Esophagus squamous epithelium (tissue), 5 donors: ENCODE measurements at regions not wholly inside any gene's neighbourhood (a gene's known extent, or its start where the extent isn't known, plus 50 kb on each side); places are given as distances from the start of the nearest gene placed in this dataset.

Source experiments
- DNase-seq: peaks from one replicate; lab custom pipeline; 2025; lab: John Stamatoyannopoulos, UW
- H3K27ac ChIP-seq, 4 donors: fragments of 200-600 bp; sonication (generic); one replicate each; pipeline ENCODE4 v1.5.1; 2016 to 2019; ENCODE audit warnings: mild to moderate bottlenecking in 1 of 4
- H3K27me3 ChIP-seq, 4 donors: fragments of 200-600 bp; sonication (generic); 1 replicate in 3 of 4; 2 replicates in 1 of 4; pipeline versions ENCODE4 v1.5.1 to v1.6.0; 2017 to 2021; ENCODE audit warnings: antibody characterized with exemption in 1 of 4
- H3K36me3 ChIP-seq, 3 donors: fragments of 200-600 bp; sonication (generic); one replicate each; pipeline ENCODE4 v1.5.1; 2016 to 2019
- H3K4me1 ChIP-seq, 3 donors: fragments of 200-600 bp; sonication (generic); one replicate each; pipeline ENCODE4 v1.5.1; 2017 to 2019
- H3K4me3 ChIP-seq, 4 donors: fragments of 200-600 bp; sonication (generic); 1 replicate in 3 of 4; 2 replicates in 1 of 4; pipeline ENCODE4 v1.5.1; 2016 to 2019; ENCODE audit warnings: mild to moderate bottlenecking in 2 of 4, moderate library complexity in 1 of 4
- H3K9me3 ChIP-seq, 3 donors: fragments of 200-600 bp; sonication (generic); one replicate each; pipeline ENCODE4 v1.5.1; 2016 to 2019
- POLR2A ChIP-seq, 4 donors: fragments of 450-650 bp; IDR thresholded peaks; one replicate each; pipeline ENCODE4 v1.6.1; 2017; ENCODE audit warnings: antibody characterized with exemption in 4 of 4, mild to moderate bottlenecking in 4 of 4, moderate library complexity in 3 of 4
- WGBS, 2 donors: methylation state at CpG; one replicate each; pipeline ENCODE4 v1.1.5; 2018; 5-methylcytosine and 5-hydroxymethylcytosine counted together
- intact Hi-C: fragments of 100-400 bp; cut with DNase I; formaldehyde crosslinking; loops from one replicate; pipeline ENCODE4 v1.15.0; 2022
- TF ChIP-seq, protein P1 (sequence below), 6 experiments: fragments of 450-650 bp in 4 of 6; fragments of 200-600 bp in 2 of 6; sonication (generic) in 2 of 6; IDR thresholded peaks; one replicate each; pipeline ENCODE4 v1.5.1; 2016 to 2019; ENCODE audit warnings: antibody characterized with exemption in 6 of 6, mild to moderate bottlenecking in 4 of 6, moderate library complexity in 4 of 6
- donor health status: DM: yes; HTN: yes; CAD: no.

DNA sequence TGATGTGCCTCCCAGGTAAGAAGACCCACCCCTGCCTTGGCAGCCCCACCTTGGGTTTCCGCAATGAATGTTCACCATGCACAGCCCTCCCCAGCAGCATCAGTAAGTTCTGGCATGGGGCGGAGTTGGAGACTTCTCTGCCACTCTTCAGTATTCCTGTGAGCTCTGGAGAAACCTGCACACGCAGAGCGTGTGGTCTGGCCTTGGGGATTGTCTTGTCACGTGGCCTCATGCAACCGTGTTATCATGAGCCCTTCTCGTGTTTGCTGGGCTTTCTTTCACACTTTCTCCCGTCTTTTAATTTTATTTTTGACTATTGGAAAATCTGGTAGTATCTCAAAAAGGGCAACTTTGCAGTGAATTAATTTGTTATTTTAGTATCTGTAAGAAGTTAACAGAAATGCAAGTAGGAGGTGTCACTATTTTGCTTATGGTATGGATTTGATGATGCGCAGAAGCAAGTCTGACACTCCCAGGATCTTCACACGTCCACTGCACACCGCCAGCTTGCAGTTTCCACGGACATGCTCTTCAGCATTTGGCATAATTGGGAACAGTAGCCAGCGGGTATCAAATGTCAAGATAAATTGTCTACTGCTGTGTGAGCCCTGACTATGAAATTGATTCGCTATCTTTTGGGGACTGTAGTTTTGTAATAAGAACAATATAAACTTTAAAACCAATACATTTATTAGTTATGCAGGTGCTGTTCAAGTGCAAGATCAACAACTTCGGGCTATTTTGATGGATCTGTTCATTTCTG is 463.5 kb downstream of the QKI start:
- 87 to 93% methylated on average over 15 of the region's 15 CpGs for WGBS, 2 donors

GRCh38 chr6:163876391-163876790 is 461.9 kb downstream of the QKI start:
- no peaks in the 10 kb centered on the region for H3K4me1 ChIP-seq
- H3K27ac ChIP-seq: no peak overlapping the region
- 55 to 58% methylated on average over 2 to 3 of the region's 3 CpGs for WGBS, 2 donors
- no peak for TF ChIP-seq POLR2A (IDR thresholded peaks at IDR 0.05)
- TF ChIP-seq, protein P1, sequence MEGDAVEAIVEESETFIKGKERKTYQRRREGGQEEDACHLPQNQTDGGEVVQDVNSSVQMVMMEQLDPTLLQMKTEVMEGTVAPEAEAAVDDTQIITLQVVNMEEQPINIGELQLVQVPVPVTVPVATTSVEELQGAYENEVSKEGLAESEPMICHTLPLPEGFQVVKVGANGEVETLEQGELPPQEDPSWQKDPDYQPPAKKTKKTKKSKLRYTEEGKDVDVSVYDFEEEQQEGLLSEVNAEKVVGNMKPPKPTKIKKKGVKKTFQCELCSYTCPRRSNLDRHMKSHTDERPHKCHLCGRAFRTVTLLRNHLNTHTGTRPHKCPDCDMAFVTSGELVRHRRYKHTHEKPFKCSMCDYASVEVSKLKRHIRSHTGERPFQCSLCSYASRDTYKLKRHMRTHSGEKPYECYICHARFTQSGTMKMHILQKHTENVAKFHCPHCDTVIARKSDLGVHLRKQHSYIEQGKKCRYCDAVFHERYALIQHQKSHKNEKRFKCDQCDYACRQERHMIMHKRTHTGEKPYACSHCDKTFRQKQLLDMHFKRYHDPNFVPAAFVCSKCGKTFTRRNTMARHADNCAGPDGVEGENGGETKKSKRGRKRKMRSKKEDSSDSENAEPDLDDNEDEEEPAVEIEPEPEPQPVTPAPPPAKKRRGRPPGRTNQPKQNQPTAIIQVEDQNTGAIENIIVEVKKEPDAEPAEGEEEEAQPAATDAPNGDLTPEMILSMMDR (IDR thresholded peaks at IDR 0.05): no peak
- DNase-seq: no peak
- H3K9me3 ChIP-seq: no peaks in the 10 kb centered on the region
- no peaks in the 10 kb centered on the region for H3K27me3 ChIP-seq
- H3K36me3 ChIP-seq: no peaks in the 10 kb centered on the region
- H3K4me3 ChIP-seq: no peak overlapping the region
- intact Hi-C loops: no loop called here

More for the DNA sequence above, 463.5 kb downstream of the QKI start:
- Histone ChIP-seq H3K27ac (no peak overlapping the region), H3K36me3 (no peaks in the 10 kb centered on the region), H3K9me3 (no peaks in the 10 kb centered on the region), H3K27me3 (no peaks in the 10 kb centered on the region), H3K4me3 (no peak overlapping the region), H3K4me1 (no peaks in the 10 kb centered on the region)
- intact Hi-C loops: no loop called here
- TF ChIP-seq POLR2A (IDR thresholded peaks at IDR 0.05): no peak
- TF ChIP-seq, protein P1 (IDR thresholded peaks at IDR 0.05): no peak
- no peak for DNase-seq

DNA sequence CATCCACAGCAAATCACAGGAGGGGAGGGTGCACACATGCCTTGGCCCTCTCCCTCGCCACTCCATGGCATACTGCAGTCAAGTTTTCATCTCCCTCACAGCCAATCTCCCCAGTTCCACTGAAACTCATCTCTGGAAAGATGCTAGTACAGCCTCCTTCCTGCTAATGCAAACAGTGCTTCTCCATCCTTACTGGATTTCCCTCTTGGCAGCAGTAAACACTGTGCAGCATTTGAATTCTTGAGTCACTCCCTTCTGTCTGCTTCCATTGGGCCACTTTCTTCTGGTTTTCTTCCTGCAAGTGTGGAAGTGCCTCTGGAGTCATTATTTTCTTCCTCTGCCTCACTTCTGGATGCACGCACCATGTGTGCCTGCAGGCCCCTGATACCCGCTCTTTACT is 460.3 kb downstream of the QKI start:
- H3K4me3 ChIP-seq: no peak overlapping the region
- no peaks in the 10 kb centered on the region for H3K27me3 ChIP-seq
- intact Hi-C loops: no loop called here
- H3K9me3 ChIP-seq: no peaks in the 10 kb centered on the region
- no peaks in the 10 kb centered on the region for H3K36me3 ChIP-seq
- no peaks in the 10 kb centered on the region for H3K4me1 ChIP-seq
- 89 to 92% methylated on average over 3 of the region's 3 CpGs for WGBS, 2 donors
- no peak for TF ChIP-seq POLR2A (IDR thresholded peaks at IDR 0.05)
- TF ChIP-seq, protein P1 (IDR thresholded peaks at IDR 0.05): no peak
- DNase-seq: no peak
- H3K27ac ChIP-seq: no peak overlapping the region

GRCh38 chr6:163872335-163872734 is 457.8 kb downstream of the QKI start:
- intact Hi-C loops: no loop called here
- H3K27ac ChIP-seq: no peak overlapping the region
- no peak overlapping the region for H3K4me3 ChIP-seq
- H3K9me3 ChIP-seq: no peaks in the 10 kb centered on the region
- TF ChIP-seq, protein P1 (IDR thresholded peaks at IDR 0.05): no peak
- TF ChIP-seq POLR2A (IDR thresholded peaks at IDR 0.05): no peak
- DNase-seq: no peak
- WGBS, 2 donors: 65 to 74% methylated on average over 6 of the region's 6 CpGs
- no peaks in the 10 kb centered on the region for H3K36me3 ChIP-seq
- H3K27me3 ChIP-seq: no peaks in the 10 kb centered on the region
- no peaks in the 10 kb centered on the region for H3K4me1 ChIP-seq

DNA sequence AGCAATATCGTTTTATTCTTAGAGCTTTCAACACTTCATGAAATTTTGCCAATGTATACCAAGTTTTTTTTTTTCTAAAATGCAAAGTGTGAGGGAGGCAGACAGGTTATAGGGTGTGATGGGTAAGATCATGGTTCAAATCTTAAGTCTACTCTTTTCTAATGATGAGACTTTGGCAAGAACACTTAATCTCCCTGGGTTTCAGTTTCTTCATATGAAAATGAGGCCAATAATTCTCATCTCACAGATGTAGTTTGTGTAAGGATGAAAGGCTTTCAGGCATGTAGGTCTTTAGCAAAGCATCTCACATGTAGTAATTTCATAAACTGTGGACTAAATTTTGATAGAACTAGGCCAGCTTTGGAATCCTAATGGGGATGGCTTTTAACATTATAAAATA is 457.1 kb downstream of the QKI start:
- no peaks in the 10 kb centered on the region for H3K27me3 ChIP-seq
- DNase-seq: no peak

More for the DNA sequence above, 457.1 kb downstream of the QKI start:
- intact Hi-C loops: no loop called here
- 61 to 75% methylated on average over 1 of the region's 1 CpG for WGBS, 2 donors
- H3K36me3 ChIP-seq: no peaks in the 10 kb centered on the region
- no peak overlapping the region for H3K4me3 ChIP-seq
- no peak overlapping the region for H3K27ac ChIP-seq
- H3K4me1 ChIP-seq: no peaks in the 10 kb centered on the region
- no peak for TF ChIP-seq POLR2A (IDR thresholded peaks at IDR 0.05)
- TF ChIP-seq, protein P1 (IDR thresholded peaks at IDR 0.05): no peak
- H3K9me3 ChIP-seq: no peaks in the 10 kb centered on the region
